ENCODE measurements at regions not wholly inside any gene's neighbourhood (a gene's known extent, or its start where the extent isn't known, plus 50 kb on each side); places are given as distances from the start of the nearest gene placed in this dataset.

GRCh38 chr18:30175621-30176225 lies 866.8 kb downstream of the DSC3 start:
- Histone ChIP-seq H2BK120ac (ENCODE audit: low read depth, low read length, poor library complexity, severe bottlenecking) (no peak overlapping the region), H2BK5ac (ENCODE audit: insufficient read length, low read length) (no peak overlapping the region), H3K23me2 (ENCODE audit: insufficient read length, low read depth, low read length, poor library complexity, severe bottlenecking) (no peaks in the 10 kb centered on the region), H4K8ac (replicated peaks; ENCODE audit: insufficient read length, low read depth, low read length) (no peak overlapping the region), H3K4me2 (ENCODE audit: insufficient read depth, insufficient read length, low read length) (no peak overlapping the region), H3K79me1 (ENCODE audit: insufficient read depth, low read depth, low read length, poor library complexity, severe bottlenecking) (no peaks in the 10 kb centered on the region), H3K23ac (ENCODE audit: insufficient read length, low read depth, low read length) (no peak overlapping the region), H3K79me2 (ENCODE audit: insufficient read depth, low read length) (no peaks in the 10 kb centered on the region), H2AFZ (ENCODE audit: low read length) (no peak overlapping the region), H3K14ac (ENCODE audit: insufficient read depth, low read length) (no peak overlapping the region), H3K18ac (ENCODE audit: insufficient read length, low read depth, low read length) (no peak overlapping the region), H3K4ac (ENCODE audit: low read depth, low read length) (no peak overlapping the region), H3K27ac (ENCODE audit: insufficient read length, low read depth, low read length) (no peak overlapping the region), H3T11ph (ENCODE audit: low read length) (no peak overlapping the region), H2BK12ac (ENCODE audit: insufficient read length, low read depth, low read length) (no peak overlapping the region), H3K9ac (ENCODE audit: extremely low read depth, insufficient read length, low read length) (no peak overlapping the region), H3K4me1 (ENCODE audit: insufficient read depth, low read length) (no peaks in the 10 kb centered on the region), H2BK15ac (ENCODE audit: low read depth, low read length) (no peak overlapping the region), H3K9me3 (ENCODE audit: control insufficient read depth, low read depth, low read length) (no peaks in the 10 kb centered on the region), H4K5ac (ENCODE audit: insufficient read length, low read depth, low read length) (no peak overlapping the region), H4K20me1 (ENCODE audit: control insufficient read depth, insufficient read depth, insufficient read length) (no peaks in the 10 kb centered on the region), H4K91ac (ENCODE audit: insufficient read length, low read depth, low read length) (no peak overlapping the region), H2AK5ac (ENCODE audit: insufficient read length, low read length) (no peak overlapping the region), H3K27me3 (ENCODE audit: insufficient read depth, low read length) (no peaks in the 10 kb centered on the region), H2BK20ac (ENCODE audit: low read depth, low read length, poor library complexity, severe bottlenecking) (no peak overlapping the region), H3K56ac (ENCODE audit: insufficient read length, low read depth, low read length) (no peak overlapping the region)
- Mint-ChIP-seq H3K27me3 (ENCODE audit: low read depth) (no peaks in the 10 kb centered on the region), H3K27ac (no peak overlapping the region; a peak in 1 of 7 replicates), H3K4me3 (no peak overlapping the region), H3K9me3 (peaks cover 4 to 5% of the 10 kb centered on the region in 2 experiments; a peak in 4 of 5 replicates), H3K4me1 (no peaks in the 10 kb centered on the region), H3K36me3 (ENCODE audit: insufficient read depth in 1 of 3, low read depth in 3 of 3) (peaks cover 0 to 6% (median 0%) of the 10 kb centered on the region in 3 experiments; a peak in 2 of 7 replicates)
- no CpG with 5 or more reads among the region's 19 CpGs for WGBS (ENCODE audit: extremely low coverage, insufficient read length, low lambda C conversion rate)
- no peak for TF ChIP-seq CTCF (conservative IDR thresholded peaks at IDR 0.05)
- DNase-seq = no peak
